Fibroblast of lung (primary cell): ENCODE measurements at regions not wholly inside any gene's neighbourhood (a gene's known extent, or its start where the extent isn't known, plus 50 kb on each side); places are given as distances from the start of the nearest gene placed in this dataset.

Source experiments
- EZH2 ChIP-seq: IDR thresholded peaks from 2 replicates; pipeline ENCODE4 v1.5.1; 2012; ENCODE audit warnings: low read length, control low read depth, mild to moderate bottlenecking; ENCODE audit errors: missing control alignments
- TF ChIP-seq, protein P1 (sequence below), 2 donors: IDR thresholded peaks in 1 of 2; conservative IDR thresholded peaks in 1 of 2; 1 replicate in 1 of 2; 2 replicates in 1 of 2; pipeline ENCODE4 v1.5.1; 2011 to 2012; ENCODE audit warnings: low read length in 2 of 2, control low read depth in 1 of 2, inconsistent platforms in 1 of 2, low read depth in 1 of 2, mild to moderate bottlenecking in 1 of 2

DNA sequence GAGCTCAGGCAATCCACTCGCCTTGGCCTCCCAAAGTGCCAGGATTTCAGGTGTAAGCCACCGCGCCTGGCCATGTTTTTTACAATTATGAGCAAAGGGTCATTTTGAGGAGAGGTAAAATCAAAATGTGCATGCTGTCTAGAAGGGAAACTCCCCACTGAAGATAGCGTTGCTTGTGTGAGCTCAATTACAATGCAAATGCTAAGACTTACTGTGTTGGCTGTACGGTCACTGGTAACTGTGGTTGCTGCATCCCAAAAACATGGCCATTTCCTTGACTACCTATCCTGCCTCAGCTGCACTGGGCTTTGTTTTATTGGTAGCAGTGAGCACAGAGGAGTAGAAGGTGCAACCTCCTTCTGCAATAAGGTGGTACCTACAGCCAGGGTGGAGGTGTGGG is 77.4 kb upstream of the SPATA31E1 start:
- TF ChIP-seq, protein P1, sequence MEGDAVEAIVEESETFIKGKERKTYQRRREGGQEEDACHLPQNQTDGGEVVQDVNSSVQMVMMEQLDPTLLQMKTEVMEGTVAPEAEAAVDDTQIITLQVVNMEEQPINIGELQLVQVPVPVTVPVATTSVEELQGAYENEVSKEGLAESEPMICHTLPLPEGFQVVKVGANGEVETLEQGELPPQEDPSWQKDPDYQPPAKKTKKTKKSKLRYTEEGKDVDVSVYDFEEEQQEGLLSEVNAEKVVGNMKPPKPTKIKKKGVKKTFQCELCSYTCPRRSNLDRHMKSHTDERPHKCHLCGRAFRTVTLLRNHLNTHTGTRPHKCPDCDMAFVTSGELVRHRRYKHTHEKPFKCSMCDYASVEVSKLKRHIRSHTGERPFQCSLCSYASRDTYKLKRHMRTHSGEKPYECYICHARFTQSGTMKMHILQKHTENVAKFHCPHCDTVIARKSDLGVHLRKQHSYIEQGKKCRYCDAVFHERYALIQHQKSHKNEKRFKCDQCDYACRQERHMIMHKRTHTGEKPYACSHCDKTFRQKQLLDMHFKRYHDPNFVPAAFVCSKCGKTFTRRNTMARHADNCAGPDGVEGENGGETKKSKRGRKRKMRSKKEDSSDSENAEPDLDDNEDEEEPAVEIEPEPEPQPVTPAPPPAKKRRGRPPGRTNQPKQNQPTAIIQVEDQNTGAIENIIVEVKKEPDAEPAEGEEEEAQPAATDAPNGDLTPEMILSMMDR (conservative IDR thresholded peaks at IDR 0.05 in 1 of 2, IDR thresholded peaks at IDR 0.05 in 1 of 2; ENCODE audit: low read depth in 1 of 2, low read length in 2 of 2) = no peak
- no peak for TF ChIP-seq EZH2
